ENCODE measurements at regions not wholly inside any gene's neighbourhood (a gene's known extent, or its start where the extent isn't known, plus 50 kb on each side); places are given as distances from the start of the nearest gene placed in this dataset.

DNA sequence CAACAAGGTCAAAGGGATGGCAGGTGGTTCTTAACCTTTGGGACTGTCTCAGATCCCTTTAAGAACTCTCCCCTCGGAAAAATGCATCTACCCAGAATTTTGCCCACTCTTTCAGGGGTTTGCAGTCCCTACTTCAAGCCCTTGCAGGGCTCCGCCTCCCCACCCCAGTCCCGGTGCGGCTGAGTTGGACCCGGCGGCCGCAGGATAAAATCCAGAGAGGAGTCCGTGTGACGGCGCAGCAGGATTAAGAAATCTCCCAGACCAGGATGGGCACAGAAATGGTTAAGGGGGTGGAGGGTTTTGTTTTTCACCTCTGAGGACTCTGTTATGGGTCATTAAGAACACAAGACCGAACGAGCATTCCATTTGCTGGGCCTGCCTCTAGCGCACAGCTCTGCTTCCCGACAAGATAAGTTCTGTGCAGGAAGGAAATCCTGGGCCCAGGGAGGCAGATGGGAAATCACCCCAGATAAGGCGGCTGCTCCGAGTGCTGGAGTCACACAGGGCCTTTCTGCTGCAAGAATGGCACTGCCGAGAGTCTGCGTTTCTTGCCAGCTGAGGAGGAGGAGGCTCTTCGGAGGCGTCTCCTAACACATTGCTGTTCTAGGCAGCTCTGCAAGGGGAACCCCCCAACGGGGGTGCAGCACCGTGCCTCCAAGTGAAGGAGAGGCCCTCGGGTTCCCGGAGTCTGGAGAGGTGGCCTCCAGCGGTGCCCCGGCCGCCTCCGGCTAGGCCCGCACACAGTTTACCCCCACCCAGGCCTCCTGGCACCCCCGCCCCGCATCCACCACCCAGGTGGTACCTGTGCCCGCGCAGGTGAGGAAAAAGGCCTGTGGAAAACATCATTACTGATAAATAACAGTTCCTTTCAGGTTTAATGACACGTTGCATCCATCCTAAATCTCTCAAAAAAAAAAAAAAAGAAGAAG, 277.6 kb downstream of the BCOR start:
- no peak for DNase-seq

DNA sequence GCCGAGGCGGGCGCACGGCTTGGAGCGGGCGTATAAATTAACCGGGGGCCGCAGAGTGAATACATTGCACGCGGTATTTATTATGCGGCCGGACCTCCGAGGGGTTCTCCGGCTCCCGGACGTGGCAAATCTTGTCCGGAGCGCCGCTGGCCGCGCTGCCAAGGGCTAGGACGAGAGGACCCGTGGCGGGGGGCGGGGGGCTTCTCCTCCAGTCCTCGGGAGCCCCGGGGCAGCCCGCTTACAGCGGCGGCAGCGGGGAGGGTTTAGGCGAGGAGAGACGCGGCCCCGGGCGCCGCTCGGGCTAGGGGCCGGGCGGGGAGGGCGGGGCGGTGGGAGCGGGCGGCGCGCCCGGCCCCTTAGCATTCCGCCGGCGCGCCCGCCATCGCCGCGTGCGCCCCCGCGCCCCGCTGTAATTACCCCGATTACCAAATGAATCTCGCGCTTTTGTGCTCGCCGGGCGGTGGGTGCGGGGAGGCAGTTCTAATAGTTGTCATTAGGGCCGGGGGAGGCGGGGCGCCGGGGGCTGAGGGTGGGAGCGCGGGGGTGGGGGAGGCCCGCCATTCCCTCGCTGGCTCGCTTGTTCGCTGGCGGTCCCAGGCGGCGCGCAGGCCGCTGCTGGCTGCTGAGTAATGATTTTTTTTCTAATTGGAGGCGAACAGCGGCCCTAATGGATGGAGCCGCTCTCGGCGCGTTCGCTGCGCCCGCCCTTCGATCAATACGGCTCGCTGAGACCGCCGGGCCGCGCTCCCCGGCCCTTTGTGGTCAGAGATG, 276.6 kb downstream of the BCOR start:
- peak; percentile 31 to 51 for DNase-seq

DNA sequence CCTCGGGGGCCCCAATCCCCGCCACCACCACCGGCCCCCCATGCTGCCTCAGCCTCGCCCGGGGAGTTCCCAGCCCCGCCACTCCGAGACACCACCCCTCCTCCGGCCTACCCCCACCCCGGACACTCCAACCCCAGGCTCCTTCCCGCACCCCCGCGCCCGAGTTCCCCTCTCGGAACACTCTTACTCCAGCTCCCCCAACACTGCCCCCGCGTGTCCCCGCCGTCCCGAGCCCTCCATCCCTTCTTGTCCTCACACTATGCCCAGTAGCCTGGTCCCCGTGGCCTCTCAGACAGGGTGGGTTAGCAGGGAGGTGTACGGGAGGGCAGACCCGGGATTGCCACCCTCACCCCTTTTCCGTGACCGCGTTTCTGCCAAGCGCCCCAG, 276.1 kb downstream of the BCOR start:
- no peak for DNase-seq

DNA sequence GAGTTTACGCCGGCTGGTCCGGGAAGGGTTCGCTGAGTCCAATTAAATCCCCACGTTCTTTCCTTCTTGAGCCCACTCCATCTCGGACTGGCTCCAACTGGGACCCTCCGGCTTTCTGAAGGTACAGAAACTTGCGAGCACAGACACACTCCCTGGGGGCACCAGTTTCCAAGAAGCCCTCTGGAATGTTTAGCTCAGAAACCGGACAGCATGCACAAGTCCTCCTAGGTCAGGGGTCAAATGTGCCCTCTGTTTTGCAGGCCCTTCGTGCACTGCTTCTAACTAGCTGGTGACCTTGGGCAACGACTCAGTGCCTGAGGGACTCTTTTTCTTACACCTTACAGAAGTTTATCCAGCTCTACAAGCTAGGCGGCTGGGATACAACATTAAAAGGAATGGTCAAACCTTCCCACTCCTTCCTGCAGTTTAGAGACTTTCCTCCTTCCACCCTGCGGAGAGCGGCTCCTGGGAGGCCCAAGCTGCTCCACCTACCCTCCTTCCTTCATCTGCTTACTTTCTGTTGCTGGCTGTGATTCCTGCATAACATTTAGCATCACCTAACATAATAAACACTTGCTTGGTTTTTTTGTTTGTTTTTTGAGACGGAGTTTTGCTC, 275.5 kb downstream of the BCOR start:
- no peak for DNase-seq

DNA sequence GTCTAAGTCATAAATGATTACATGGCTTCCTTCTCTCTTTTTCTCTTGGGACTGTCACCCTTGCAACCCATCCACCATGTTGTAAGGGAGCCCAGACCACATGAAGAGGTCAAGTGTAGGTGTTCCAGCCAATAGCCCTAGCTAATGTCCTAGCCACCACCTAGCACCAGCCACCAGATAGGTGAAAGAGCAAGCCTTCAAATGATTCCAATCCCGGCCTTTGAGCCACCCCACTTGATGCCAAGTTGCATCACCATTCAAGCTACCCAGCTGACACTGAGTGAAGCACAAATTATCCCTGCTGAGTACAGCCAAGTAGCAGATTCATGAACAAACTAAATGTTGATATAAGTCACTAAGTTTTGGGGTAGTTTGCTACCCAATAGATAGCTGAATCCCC, 274.3 kb downstream of the BCOR start:
- no peak for DNase-seq

DNA sequence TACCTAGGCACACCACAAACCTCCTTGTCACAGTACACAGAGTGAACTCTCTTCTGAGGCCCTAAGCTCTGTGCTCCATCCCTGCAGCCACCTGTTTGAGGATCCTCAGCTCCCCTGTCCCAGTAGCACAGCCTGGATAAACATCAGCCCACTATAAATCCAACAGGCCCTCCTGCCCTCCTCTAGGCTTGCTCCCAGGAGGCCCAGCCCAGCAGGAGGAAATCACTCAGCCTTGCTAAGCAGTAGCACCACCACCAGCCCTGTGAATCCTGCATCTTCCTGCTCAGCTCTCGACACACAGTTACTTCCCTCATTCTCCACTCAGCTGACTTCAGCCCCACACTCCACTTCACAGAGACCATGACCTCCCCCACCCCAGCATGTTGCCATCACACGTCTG, 273.9 kb downstream of the BCOR start:
- DNase-seq, result no peak

DNA sequence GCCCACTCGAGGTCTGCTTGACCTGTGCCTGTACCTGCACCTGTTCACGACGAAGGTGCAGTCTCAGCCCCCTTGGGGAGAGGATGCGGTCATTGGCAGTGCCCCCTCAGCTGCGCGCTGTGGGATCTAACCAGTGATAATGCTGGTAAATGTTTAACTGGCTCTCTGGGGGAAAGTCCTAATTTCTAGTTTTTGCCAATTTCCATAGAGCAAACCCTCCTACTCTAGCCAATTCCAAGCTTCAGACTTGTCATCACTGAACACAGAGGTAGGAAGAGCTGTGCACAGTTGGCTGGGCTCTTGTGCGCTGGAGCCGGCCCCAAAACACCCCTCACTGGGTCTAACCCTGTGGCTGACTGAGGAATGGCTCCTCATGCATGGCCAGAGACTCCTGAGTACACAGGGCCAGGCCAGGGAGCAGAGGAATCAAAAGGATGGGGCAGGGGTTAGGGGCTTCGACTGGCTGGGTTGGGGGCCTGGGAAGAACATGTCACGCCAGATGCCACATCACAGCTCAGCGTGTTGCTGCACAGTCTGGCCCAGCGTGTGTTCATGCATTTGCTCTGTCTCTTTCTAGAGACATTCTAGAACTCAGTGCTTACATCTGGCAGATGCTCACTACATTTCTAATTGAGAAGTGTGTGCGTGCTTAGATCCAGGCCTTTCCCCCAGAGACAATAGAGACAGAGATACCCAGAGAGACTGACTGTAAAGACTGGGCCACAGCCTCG, 270.8 kb downstream of the BCOR start:
- no peak for DNase-seq

DNA sequence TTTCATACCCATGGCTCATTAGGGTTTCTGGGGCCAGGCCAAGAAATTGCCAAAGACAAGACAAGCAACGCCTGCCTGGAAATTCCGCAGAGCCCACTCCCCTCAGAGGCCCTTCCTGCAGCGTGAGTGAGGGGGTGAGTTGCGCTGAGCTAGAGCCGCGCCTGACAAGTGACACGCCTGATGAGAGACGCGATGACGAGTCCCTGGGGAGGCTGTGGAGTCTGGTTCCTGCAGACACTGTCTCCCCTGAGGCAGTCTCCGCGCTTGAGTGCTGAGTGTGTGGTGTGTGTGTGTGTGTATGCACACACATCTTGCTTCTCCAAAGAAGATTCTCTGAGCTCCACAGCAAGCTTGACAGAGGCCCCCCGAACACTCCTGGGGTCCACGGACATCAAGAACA, 269.8 kb downstream of the BCOR start:
- DNase-seq, result no peak

DNA sequence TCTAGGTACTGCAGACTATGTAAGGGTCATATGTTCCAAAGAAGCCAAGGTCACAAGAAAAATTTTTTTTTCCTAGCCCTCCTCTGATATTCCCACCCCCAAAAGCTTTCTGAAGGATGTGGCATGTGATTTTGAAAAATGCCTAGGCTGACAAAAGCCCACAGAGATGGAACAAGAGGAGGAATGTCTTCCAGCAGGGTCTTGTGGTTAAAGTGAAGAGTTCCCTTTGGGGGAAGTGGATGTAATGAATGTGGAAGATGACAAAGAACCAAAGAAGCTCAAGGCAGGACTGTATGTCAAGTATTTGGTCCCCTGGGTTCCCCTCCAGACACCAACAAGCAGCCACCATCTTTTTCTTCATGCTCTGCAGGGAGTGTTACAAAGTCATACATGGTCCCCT, 268.8 kb downstream of the BCOR start:
- DNase-seq, result no peak

DNA sequence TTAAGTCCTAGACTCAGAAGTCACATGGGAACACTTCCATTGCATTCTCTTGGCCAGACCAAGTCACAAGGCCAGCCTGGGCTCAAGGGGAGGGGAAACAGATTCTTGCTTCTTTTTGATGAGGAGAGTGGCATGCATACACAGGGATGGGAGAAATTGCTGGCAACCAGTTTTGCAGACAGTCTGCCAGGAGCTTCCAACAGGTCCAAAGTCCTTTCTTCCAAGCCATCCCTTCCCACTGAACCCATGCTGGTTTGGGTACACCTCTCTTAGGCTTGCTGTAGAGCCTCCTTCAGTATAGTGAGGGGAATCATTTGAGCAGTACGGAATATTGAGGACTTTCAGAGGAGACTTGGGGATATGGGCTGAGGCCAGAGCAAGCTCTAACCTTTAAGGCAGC, 267.8 kb downstream of the BCOR start:
- no peak for DNase-seq

DNA sequence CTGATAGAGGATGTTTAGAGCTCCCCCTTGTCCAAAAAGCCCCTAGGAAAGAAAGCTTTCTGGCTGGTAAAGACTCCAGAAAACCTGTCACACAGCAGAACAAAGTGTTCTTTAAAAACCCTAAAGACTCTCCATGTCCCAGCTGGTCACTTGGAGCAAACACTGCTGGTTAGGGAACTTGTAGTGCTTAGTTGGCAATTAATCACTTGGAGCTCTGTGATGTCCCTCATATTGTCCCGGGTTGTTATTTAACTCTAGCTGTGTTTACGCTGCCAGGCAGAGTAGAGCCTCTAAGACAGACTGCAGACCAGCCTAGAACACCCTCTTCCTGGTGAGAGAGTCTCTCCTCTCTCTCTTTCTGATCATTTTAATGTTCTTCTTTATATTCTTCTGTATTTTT, 267.3 kb downstream of the BCOR start:
- no peak for DNase-seq

DNA sequence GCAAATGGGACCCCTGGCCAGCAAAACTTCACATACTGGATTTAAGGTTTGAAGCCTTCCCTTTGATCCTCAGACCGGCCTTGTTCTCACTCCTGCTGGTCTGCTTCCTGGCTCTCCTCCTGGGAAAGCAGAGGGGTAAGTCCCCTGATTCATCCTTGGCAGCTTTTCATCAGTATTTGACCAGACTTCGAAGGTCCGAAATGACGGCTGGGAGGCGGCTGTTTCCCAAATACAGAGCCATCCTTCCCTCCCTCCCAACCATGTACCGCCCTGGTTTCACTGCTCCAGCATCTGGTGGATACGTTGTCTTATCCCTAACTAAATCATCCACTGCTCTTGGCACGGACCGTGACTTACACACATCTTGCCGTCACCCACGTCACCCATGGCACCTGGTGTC, 265.5 kb downstream of the BCOR start:
- DNase-seq, result no peak

DNA sequence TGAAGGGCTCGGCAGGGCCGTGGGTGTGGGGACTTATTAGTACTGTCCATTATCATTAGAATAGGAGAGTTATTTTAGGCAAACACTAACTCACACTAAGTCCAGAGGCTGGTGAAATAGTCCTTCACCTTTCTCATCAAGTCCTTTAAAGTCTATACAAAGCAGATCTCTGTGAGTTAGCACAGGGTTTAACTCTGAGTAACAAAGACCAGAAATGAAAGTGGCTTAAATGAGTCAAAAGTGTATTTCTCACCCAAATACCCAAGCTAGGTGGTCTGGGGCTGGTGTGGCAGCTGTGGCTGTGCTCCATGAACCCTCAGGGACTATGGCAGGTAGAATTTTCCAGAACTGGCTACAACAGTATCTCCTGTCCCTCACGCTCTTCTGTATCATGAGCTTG, 263.2 kb downstream of the BCOR start:
- DNase-seq, result no peak

DNA sequence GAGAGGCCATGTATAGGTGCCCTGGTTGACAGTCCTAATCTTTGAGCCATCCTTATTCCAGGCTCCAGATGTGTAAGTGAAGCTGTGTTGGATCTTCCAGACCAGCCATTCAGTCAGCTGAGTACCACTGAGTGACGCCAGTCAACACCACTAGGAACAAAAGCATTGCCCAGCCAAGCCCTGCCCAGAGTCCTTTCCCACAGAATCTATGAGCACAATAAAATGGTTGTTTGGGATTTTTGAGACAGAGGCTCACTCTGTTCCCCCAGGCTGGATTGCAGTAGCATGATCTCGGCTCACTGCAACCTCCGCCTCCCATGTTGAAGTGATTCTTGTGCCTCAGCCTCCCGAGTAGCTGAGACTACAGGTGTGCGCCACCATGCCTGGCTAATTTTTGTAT, 262.5 kb downstream of the BCOR start:
- no peak for DNase-seq

DNA sequence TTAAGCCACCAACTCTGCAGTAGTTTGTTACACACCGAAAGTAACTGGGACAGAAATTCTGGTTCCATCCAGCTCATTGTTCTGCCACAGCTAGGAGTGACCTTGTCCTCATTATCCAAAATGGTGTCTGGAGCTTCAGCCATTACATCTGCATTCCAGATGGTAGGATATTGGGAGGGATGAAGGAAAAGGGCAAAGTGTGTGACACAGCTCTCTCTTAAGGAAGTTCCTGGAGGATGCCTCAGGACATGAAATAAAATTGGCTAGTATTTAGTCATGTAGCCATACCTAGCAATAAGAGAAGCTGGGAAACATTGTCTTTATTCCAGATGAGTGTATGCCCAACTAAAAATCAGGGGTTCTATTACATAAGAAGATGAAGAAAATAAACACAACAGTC, 262.0 kb downstream of the BCOR start:
- no peak for DNase-seq

DNA sequence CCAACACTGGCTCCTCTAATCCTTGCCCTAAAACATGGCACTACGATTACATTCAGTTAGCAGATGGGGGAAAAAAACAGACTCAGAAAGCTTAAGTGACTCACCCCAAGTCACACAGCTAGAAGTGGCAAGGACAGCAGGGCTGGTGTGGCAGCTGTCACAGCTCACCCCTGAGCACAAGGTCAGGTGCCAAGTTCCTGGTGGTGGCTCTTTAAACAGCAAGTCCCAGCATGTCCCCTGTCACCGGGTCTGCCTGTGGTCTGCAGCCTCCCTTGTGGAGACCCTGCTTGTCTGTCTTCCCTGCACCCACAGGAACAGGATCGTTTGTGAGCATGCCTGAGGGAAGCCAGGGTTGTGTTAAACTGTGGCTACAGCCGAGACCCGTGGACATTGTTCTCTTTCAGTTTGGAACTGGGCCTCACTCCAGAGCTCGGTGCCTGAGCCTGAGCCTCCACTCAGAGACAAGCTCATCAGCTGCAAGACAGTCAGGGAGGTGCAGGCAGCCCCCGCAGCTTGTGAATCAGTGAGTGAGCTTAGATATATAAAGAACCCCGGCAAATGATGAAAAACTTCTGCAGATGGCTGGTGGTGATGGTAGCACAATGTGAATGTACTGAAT, 260.8 kb downstream of the BCOR start:
- no peak for DNase-seq

DNA sequence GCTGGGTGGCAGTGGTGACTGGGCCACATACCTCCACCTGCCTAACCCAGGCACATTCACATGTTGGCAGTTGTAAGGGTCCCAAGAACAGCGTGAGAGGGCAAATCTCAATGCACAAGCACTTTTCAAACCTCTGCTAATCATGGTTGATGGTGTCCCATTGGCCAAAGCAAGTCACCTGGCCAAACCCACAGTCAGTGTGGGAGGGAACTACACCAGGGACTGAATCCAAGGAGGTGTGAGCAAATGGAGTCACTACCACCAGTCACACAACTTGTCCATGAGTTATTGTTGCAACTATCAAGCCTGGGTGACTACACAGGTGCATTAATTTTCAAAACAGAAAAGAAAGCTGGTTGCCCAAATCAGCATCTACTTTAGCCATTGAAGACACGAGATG, 260.1 kb downstream of the BCOR start:
- no peak for DNase-seq

DNA sequence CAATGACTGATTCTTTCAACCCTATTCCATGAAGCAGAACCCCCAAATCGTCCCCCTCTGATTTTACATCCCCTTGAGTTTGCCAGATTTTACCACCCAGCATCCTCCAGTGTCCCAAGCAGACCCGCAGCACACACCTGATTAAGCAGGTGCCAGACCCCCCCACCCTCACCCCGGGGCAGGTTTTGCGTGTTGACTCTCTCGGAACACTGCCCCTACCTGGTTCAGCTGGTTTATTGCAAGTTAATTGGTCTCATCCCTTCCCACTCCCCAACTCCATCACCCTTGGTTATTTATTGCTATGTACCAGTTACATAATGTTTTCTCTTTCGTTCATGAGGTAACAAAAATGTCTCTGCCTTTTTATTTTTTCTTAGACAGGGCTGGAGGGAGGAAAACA, 258.4 kb downstream of the BCOR start:
- no peak for DNase-seq

DNA sequence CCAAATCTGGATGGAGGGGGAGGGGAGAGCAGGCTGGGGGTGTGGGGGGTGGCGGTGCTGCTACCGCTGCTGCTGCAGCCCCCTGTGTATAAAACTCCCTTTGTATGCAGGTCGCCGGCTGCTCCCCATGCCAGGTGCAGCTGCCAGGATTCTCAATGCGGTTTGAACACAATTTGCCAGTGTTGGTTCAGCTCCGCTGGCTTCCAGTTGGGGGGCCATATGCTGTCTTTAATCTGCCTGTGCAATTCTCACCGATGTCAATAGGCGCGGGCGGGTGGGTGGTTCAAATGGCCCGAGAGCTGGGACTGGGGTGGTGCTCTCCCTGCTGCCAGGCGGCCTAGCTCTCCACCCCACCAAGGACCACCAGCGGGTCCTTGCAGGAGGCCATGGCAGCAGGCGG, 257.6 kb downstream of the BCOR start:
- no peak for DNase-seq

DNA sequence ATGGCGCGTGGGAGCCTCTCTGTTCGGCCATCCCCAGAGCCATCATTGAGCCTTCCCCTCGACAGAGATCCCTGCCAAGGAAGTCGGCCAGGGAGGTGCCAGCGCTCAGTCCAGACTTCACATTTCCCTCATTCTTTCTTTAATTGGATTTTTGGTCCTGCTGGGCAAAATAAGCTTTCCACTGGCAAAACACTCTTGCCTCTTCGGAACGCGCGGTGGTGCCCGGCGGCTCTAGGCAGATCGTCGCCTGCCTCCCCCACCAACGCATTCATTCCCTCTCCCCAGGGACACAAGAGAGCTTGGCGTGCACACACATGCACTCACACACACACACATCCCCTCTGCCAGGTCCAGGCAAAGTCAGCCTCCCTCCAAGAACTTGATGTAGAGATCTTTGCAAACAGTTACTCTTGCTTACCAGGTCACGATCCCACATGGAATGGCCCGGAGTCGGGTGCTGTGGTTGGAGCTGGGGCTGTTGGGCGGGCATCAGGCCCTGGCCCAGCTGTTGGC, 257.1 kb downstream of the BCOR start:
- no peak for DNase-seq

DNA sequence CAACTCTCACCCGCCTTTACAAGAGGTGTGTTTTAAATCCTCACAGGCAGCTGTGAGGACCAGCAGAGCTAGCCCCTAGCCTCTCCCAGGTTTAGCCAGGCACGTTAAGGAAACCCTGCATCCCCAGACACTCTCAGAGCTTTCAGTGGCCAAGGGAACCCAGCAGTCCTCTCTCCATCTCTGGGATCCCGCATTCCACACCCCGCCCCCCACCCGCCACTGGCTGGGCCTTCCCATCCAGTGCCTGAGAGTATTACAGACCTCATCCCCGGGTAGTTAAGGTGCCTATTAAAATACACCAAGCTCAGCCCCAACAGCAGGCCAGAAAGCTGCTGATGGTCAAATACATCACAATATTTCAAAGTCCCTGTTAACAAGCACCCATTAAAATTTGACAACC, 256.2 kb downstream of the BCOR start:
- no peak for DNase-seq

DNA sequence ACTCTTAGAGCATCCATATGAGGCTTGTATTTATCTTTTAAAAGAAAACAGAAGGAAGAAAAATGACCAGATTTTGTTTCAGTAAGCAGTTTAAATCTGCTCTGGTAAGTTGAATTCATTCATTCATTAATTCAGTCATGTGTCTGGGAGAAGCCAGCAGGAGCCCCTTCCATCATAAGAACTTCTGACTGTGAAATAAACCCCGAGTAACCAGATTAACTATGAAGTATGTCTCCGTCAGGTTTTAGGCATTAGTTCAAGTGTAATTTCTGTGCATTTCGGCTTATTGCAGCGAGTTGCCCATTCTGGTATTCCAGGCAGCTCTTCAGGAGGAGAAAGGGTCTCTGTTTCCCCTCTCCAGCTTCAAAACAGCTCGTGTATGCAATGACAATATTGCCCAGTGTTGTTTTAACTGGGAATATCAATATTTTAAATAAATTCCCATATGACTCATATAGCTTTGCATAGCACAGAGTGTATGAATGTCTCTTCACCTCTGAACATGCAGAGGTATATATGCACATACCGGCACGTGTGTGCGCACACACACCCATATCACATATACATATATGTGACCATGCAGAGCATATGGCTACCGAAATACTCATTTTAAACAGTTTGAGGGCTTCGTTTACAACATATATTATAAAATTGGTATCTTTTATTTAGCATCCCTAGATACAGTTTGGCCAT, 255.3 kb downstream of the BCOR start:
- no peak for DNase-seq

Data from activated CD4-positive, alpha-beta T cell treated with anti-CD3 and anti-CD28 coated beads, Interleukin-2, amount 50 U/mL, for 4 hours (primary cell).